ENCODE measurements at regions not wholly inside any gene's neighbourhood (a gene's known extent, or its start where the extent isn't known, plus 50 kb on each side); places are given as distances from the start of the nearest gene placed in this dataset.

DNA sequence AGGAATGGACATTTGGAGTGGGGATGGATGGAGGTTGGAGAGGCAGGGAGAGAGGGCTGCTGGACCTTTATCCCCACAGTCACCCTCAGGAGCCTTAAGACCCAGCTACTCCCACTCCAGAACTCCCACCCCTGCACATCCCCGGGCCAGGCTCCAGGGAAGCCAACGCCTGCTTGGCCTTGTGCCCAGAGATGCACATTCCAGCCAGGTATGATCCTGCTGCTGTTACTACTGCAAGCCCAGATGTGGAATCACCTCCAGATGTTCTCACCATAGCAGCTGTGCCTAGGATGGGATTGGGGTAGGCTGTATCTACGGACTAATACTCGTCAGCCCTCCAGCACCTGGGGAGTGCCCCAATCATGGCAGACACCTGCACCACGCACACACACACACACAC lies 71.7 kb downstream of the ZFP36L2 start:
- Histone ChIP-seq H3K36me3 (replicated peaks) (no peaks in the 10 kb centered on the region), H3K27me3 (replicated peaks) (no peaks in the 10 kb centered on the region), H3K4me3 (ENCODE audit: low read depth, low read length) (no peak overlapping the region), H3K27ac (no peak overlapping the region)
- in situ Hi-C loops (cut with HindIII; ENCODE audit: low pct_ligation_motif_present, low sequenced_read_pairs) = no loop called here
- no peak for DNase-seq
- TF ChIP-seq, protein P1, sequence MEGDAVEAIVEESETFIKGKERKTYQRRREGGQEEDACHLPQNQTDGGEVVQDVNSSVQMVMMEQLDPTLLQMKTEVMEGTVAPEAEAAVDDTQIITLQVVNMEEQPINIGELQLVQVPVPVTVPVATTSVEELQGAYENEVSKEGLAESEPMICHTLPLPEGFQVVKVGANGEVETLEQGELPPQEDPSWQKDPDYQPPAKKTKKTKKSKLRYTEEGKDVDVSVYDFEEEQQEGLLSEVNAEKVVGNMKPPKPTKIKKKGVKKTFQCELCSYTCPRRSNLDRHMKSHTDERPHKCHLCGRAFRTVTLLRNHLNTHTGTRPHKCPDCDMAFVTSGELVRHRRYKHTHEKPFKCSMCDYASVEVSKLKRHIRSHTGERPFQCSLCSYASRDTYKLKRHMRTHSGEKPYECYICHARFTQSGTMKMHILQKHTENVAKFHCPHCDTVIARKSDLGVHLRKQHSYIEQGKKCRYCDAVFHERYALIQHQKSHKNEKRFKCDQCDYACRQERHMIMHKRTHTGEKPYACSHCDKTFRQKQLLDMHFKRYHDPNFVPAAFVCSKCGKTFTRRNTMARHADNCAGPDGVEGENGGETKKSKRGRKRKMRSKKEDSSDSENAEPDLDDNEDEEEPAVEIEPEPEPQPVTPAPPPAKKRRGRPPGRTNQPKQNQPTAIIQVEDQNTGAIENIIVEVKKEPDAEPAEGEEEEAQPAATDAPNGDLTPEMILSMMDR (IDR thresholded peaks at IDR 0.05; ENCODE audit: low read depth, low read length, missing control alignments) = no peak

DNA sequence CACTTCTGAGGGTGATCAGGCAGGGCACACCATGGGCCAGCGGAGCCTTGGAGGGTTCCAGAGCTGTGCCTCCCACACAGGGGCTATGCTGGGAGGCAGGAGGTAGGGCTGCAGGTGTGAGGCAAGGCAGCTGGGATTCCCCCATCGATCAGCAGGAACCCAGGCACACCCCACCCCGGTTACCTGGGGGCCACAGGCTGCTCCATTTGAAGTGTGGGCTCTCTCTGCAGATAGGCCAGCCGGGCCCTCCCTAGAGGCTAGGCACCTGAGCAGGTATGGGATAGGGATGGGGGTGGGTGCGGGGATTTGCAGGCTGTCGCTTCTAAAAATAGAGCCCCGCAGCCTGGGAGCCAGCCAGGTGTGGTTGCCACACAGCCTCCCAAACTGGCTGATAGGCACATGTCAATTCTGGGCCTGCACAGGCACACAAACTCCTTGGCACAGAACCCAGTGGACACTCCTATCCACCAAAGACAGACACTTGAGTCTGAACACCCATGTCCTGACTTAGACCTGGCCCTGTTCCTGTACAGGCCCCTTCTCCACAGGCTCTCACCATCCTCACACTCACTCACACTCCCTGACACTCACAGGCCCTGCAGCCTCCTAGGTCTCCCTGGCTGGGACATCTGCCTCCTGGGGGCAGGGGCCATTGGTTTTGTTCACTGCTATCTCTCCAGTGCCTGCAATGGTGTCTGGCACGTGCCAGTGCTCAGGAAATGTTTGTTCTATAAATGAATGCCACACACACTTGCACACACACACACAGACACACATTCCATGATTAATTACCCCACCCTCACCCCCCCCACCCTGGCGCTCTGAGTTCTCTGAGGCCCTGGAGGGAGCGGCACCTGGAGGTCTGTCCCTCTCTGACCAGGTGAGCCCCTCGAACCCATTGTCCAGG lies 73.4 kb downstream of the ZFP36L2 start:
- H3K4me3 ChIP-seq (ENCODE audit: low read depth, low read length) = no peak overlapping the region
- TF ChIP-seq, protein P1 (IDR thresholded peaks at IDR 0.05; ENCODE audit: low read depth, low read length, missing control alignments) = no peak
- H3K36me3 ChIP-seq (replicated peaks) = no peaks in the 10 kb centered on the region
- in situ Hi-C loops (cut with HindIII; ENCODE audit: low pct_ligation_motif_present, low sequenced_read_pairs) = no loop called here
- no peak overlapping the region for H3K27ac ChIP-seq
- no peaks in the 10 kb centered on the region for H3K27me3 ChIP-seq (replicated peaks)
- DNase-seq = no peak

DNA sequence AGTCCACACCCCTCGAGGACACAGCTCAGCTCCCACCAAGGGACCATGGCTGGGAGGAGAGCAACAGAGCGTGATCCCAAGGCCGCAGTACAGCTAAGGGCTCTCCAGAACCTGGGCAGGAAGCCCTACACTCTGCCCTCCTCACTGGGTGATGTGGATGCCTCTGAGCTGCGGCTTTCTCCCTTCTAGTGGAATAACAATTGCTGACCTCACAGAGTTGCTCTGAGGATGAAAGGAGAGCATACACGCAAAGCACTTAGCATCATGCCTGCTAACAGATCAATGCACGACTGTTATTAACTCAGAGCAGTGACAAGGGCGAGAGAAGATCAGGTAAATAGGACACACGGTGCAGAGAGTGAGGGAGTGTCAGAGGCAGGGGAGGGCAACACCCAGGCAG lies 74.2 kb downstream of the ZFP36L2 start:
- Histone ChIP-seq H3K27me3 (replicated peaks) (no peaks in the 10 kb centered on the region), H3K36me3 (replicated peaks) (no peaks in the 10 kb centered on the region), H3K27ac (no peak overlapping the region), H3K4me3 (ENCODE audit: low read depth, low read length) (no peak overlapping the region)
- TF ChIP-seq, protein P1 (IDR thresholded peaks at IDR 0.05; ENCODE audit: low read depth, low read length, missing control alignments) = no peak
- DNase-seq = no peak
- in situ Hi-C loops (cut with HindIII; ENCODE audit: low pct_ligation_motif_present, low sequenced_read_pairs) = no loop called here

DNA sequence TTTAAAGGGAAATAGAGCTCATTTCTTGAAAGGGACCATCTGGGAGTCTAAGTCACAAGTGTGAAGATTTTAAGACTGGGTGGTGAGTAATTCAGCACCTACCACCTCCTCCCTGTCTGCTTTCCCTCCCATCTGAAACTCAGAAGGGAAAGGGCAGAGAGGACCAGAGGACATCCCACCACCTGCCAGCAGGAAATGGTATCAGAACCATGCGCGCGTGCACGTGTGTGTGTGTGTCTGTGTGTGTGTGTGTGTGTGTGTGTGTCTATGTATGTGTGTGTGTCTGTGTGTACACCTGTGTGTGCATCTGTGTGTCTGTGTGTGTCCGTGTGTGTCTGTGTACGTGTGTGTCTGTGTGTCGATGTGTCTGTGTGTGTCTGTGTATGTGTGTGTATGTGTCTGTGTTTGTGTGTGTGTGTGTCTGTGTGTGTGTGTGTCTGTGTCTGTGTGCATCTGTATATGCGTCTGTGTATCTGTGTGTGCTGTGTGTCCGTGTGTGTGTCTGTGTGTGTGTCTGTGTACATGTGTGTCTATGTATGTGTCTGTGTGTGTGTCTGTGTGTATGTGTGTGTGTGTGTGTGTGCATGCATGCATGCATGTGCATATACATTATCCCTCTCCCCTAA lies 76.8 kb downstream of the ZFP36L2 start:
- Histone ChIP-seq H3K27me3 (replicated peaks) (no peaks in the 10 kb centered on the region), H3K27ac (no peak overlapping the region), H3K4me3 (ENCODE audit: low read depth, low read length) (no peak overlapping the region), H3K36me3 (replicated peaks) (no peaks in the 10 kb centered on the region)
- TF ChIP-seq, protein P1 (IDR thresholded peaks at IDR 0.05; ENCODE audit: low read depth, low read length, missing control alignments) = no peak
- no peak for DNase-seq
- in situ Hi-C loops (cut with HindIII; ENCODE audit: low pct_ligation_motif_present, low sequenced_read_pairs) = no loop called here

DNA sequence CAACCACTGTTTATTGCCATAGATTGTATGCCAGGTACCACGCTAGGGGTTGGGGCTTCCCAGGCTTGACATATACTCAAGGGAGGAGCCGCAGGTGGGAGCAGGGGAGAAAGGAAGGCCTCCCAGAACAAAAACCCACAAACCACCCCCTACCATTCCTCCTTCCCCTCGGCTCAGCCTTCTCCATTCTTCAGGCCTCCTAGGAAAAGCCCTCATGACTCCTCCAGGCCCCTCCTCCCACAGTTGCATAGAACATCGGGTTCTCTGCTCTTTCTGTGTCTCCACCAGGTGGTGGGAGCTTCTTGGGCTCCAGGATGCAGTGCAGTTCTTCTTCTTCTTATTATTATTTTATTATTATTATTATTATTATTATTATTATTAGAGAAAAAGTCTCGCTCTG lies 80.3 kb downstream of the ZFP36L2 start:
- no peak overlapping the region for H3K27ac ChIP-seq
- in situ Hi-C loops (cut with HindIII; ENCODE audit: low pct_ligation_motif_present, low sequenced_read_pairs) = no loop called here
- TF ChIP-seq, protein P1 (IDR thresholded peaks at IDR 0.05; ENCODE audit: low read depth, low read length, missing control alignments) = peak; percentile 11
- DNase-seq = no peak
- H3K36me3 ChIP-seq (replicated peaks) = no peaks in the 10 kb centered on the region
- H3K4me3 ChIP-seq (ENCODE audit: low read depth, low read length) = no peak overlapping the region
- H3K27me3 ChIP-seq (replicated peaks) = no peaks in the 10 kb centered on the region
